T follicular helper cell (primary cell): ENCODE measurements at regions not wholly inside any gene's neighbourhood (a gene's known extent, or its start where the extent isn't known, plus 50 kb on each side); places are given as distances from the start of the nearest gene placed in this dataset.

Experiments
- DNase-seq: peaks from one replicate; pipeline ENCODE4 v3.0.0-alpha.2; 2020; ENCODE audit warnings: low read depth

- no peak for DNase-seq
Observed at GRCh38 chr12:111110556-111110955, 190.2 kb upstream of the MYL2 start.

GRCh38 chr12:111108726-111109125, 188.3 kb upstream of the MYL2 start:
- no peak for DNase-seq

GRCh38 chr12:111107392-111108178, 187.2 kb upstream of the MYL2 start:
- no peak for DNase-seq

GRCh38 chr12:111105294-111105693, 184.9 kb upstream of the MYL2 start:
- no peak for DNase-seq

GRCh38 chr12:111103583-111103982, 183.2 kb upstream of the MYL2 start:
- no peak for DNase-seq

- DNase-seq = no peak
Observed at GRCh38 chr12:111102102-111102739, 181.8 kb upstream of the MYL2 start.

GRCh38 chr12:111101003-111101402, 180.6 kb upstream of the MYL2 start:
- DNase-seq = no peak

GRCh38 chr12:111100554-111100953, 180.2 kb upstream of the MYL2 start:
- no peak for DNase-seq

- no peak for DNase-seq
Observed at GRCh38 chr12:111100003-111100402, 179.6 kb upstream of the MYL2 start.

GRCh38 chr12:111099186-111099585, 178.8 kb upstream of the MYL2 start:
- DNase-seq = no peak

GRCh38 chr12:111094157-111095010, 174.0 kb upstream of the MYL2 start:
- no peak for DNase-seq

GRCh38 chr12:111093428-111094142, 173.2 kb upstream of the MYL2 start:
- DNase-seq = no peak

GRCh38 chr12:111091051-111091450, 170.7 kb upstream of the MYL2 start:
- no peak for DNase-seq

- DNase-seq = no peak
Observed at GRCh38 chr12:111089616-111090015, 169.2 kb upstream of the MYL2 start.

GRCh38 chr12:111088409-111088808, 168.0 kb upstream of the MYL2 start:
- DNase-seq = no peak

- no peak for DNase-seq
Observed at GRCh38 chr12:111086947-111087700, 166.7 kb upstream of the MYL2 start.

GRCh38 chr12:111085096-111085495, 164.7 kb upstream of the MYL2 start:
- no peak for DNase-seq

- DNase-seq = no peak
Observed at GRCh38 chr12:111084605-111085004, 164.2 kb upstream of the MYL2 start.

- no peak for DNase-seq
Observed at GRCh38 chr12:111084158-111084557, 163.8 kb upstream of the MYL2 start.

GRCh38 chr12:111081600-111081999, 161.2 kb upstream of the MYL2 start:
- DNase-seq = no peak

- DNase-seq = no peak
Observed at GRCh38 chr12:111078731-111079130, 158.4 kb upstream of the MYL2 start.
